ENCODE measurements at regions not wholly inside any gene's neighbourhood (a gene's known extent, or its start where the extent isn't known, plus 50 kb on each side); places are given as distances from the start of the nearest gene placed in this dataset.

GRCh38 chr22:47423861-47424820 is 661.7 kb downstream of the TBC1D22A start:
- TF ChIP-seq CTCF (IDR thresholded peaks at IDR 0.05; ENCODE audit: insufficient read depth, low read length, poor library complexity, severe bottlenecking): no peak
- no peak for TF ChIP-seq EZH2phosphoT487 (conservative IDR thresholded peaks at IDR 0.05; ENCODE audit: low read length)
